Nephron progenitor cell (in vitro differentiated cells): ENCODE measurements at regions not wholly inside any gene's neighbourhood (a gene's known extent, or its start where the extent isn't known, plus 50 kb on each side); places are given as distances from the start of the nearest gene placed in this dataset.
"Not testable (repeated sequence)": the region's sequence is repeated elsewhere in the genome, so short reads cannot be mapped to it uniquely, and the experiment has no call there.

Experiments used
- DNase-seq: peaks from one replicate; pipeline ENCODE4 v3.0.0; 2021
- H3K27ac Mint-ChIP-seq: 2 replicates; pipeline ENCODE4 v1.8.0; 2021; ENCODE audit warnings: mild to moderate bottlenecking, moderate library complexity, mixed read lengths
- H3K27me3 Mint-ChIP-seq: 2 replicates; pipeline ENCODE4 v1.8.0; 2021; ENCODE audit warnings: mild to moderate bottlenecking, low read depth, mixed read lengths; ENCODE audit not compliant: poor library complexity
- H3K36me3 Mint-ChIP-seq: 2 replicates; pipeline ENCODE4 v1.8.0; 2021; ENCODE audit warnings: low read depth, mixed read lengths
- H3K4me1 Mint-ChIP-seq: 2 replicates; pipeline ENCODE4 v1.8.0; 2021; ENCODE audit warnings: mixed read lengths
- H3K4me3 Mint-ChIP-seq: 2 replicates; pipeline ENCODE4 v1.8.0; 2021; ENCODE audit warnings: mild to moderate bottlenecking, moderate library complexity, mixed read lengths
- H3K9me3 Mint-ChIP-seq: 2 replicates; pipeline ENCODE4 v1.8.0; 2021; ENCODE audit warnings: mild to moderate bottlenecking, moderate library complexity, mixed read lengths
- CTCF ChIP-seq: fragments of 200-600 bp; sonication (generic); IDR thresholded peaks from 2 replicates; pipeline ENCODE4 v1.5.0; 2021; ENCODE audit warnings: antibody characterized with exemption

DNA sequence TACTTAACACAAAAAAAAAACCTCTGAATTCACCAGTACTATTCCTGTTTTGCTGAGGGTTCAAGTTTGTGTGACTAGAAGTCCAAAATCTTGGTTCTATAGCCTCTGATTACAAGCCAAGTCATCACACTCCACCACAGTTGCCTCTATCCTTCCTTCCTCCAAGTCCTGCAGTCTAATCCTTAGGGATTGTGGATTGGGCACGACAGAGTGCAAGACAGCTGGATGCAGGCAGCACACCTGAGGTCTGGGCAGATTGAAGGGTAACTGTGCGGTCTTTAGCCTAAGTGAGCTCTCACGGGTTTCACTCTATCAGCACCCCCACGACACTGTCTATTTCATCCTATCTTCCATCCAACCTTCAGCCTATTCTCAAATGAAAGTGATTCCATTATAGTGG, 299.4 kb upstream of the ID2 start:
- Mint-ChIP-seq H3K4me1 (peaks cover 21% of the 10 kb centered on the region), H3K9me3 (no peaks in the 10 kb centered on the region), H3K36me3 (no peaks in the 10 kb centered on the region), H3K4me3 (no peak overlapping the region), H3K27me3 (peaks cover 4% of the 10 kb centered on the region), H3K27ac (no peak overlapping the region)
- no peak for TF ChIP-seq CTCF
- no peak for DNase-seq

- not testable (repeated sequence) for H3K27ac Mint-ChIP-seq, H3K4me3 Mint-ChIP-seq, DNase-seq, H3K27me3 Mint-ChIP-seq, H3K36me3 Mint-ChIP-seq, H3K9me3 Mint-ChIP-seq
- peaks cover 13% of the 10 kb centered on the region for H3K4me1 Mint-ChIP-seq
Observed at GRCh38 chr2:8386748-8387147, 295.1 kb upstream of the ID2 start.

DNA sequence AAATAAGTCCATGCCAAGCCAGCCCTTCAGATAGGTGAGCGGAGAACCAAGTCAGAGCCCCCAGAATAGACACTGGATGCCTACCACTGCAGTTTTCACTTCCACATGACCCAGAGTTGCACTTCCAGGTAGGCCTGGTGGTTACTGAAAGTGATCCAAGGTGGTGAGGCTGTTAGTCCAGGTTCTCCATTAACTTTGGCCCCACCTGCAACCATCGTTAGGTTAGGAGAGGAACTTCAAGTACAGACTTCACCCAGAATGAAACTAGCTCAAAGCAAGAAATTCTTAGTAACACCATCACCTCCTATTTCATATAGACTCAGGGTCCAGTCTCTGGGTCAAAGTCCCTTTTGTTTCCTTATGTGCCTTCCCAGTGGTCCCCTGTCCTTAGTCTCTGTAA, 293.1 kb upstream of the ID2 start:
- TF ChIP-seq CTCF, result no peak
- Mint-ChIP-seq H3K4me3 (no peak overlapping the region), H3K9me3 (no peaks in the 10 kb centered on the region), H3K27ac (no peak overlapping the region), H3K27me3 (no peaks in the 10 kb centered on the region), H3K4me1 (peaks cover 13% of the 10 kb centered on the region), H3K36me3 (no peaks in the 10 kb centered on the region)
- DNase-seq, result no peak

DNA sequence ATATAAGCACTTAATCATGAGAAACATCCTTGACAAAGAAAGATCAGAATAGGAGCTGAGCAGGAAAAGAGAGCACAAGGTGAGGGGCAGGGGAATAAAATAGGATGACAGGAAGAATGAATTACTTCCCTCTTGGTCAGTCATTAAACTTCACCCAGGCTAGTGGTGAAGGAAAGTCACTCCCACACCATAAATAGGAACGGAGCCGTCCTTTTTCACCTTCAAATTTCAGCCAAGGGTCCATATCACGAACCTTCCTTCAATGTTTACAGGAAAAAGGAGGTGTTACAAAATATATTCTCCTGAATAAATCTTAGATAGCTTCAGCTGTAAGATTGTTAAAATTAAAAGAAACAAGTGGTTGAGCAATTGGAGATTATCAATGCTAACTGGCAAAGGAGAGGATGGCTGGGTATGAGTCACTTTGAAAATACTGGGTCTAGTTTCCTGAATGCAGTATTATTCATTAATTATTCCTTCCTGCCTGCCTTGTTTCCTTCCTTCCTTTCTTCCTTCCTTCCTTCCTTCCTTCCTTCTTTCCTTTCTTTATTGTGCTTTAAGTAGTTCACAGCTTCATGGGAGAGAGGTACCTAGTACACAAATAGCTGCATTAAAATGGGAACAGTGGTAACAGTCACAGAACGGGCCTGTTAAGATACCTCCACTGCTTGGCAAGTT, 292.3 kb upstream of the ID2 start:
- H3K4me3 Mint-ChIP-seq, result no peak overlapping the region
- DNase-seq, result no peak
- peaks cover 13% of the 10 kb centered on the region for H3K4me1 Mint-ChIP-seq
- no peak overlapping the region for H3K27ac Mint-ChIP-seq
- H3K27me3 Mint-ChIP-seq, result peaks cover 4% of the 10 kb centered on the region
- H3K36me3 Mint-ChIP-seq, result no peaks in the 10 kb centered on the region
- H3K9me3 Mint-ChIP-seq, result no peaks in the 10 kb centered on the region
- TF ChIP-seq CTCF, result no peak

DNA sequence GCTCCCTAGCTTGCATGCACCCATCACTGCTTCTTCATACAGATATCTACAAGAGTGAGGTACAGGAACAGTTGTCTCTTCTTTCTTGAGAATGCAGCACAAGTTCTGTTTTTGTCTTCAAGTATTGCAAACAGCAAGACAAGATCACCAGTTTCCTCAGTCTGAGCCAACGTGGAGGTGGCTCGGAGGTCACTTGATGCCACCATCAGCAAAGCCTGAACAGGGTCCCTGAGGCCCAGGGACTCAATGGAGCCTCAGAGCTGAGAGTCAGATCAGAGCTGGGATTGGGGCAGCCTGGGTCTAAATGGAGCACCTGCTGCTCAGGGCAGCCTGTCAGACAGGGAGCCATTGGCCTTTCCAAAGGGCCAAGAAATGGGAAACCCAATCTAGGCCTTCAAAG, 290.7 kb upstream of the ID2 start:
- Mint-ChIP-seq H3K27ac (no peak overlapping the region), H3K4me3 (no peak overlapping the region), H3K27me3 (peaks cover 9% of the 10 kb centered on the region)

GRCh38 chr2:8391584-8391983, 290.3 kb upstream of the ID2 start:
- Mint-ChIP-seq H3K27me3 (peaks cover 9% of the 10 kb centered on the region), H3K36me3 (no peaks in the 10 kb centered on the region), H3K9me3 (no peaks in the 10 kb centered on the region), H3K4me1 (peaks cover 13% of the 10 kb centered on the region), H3K4me3 (no peak overlapping the region), H3K27ac (no peak overlapping the region)
- TF ChIP-seq CTCF, result no peak
- no peak for DNase-seq

More for the DNA sequence above, 290.7 kb upstream of the ID2 start:
- no peak for DNase-seq
- Mint-ChIP-seq H3K36me3 (no peaks in the 10 kb centered on the region), H3K9me3 (no peaks in the 10 kb centered on the region), H3K4me1 (peaks cover 13% of the 10 kb centered on the region)
- no peak for TF ChIP-seq CTCF
